ENCODE measurements at regions not wholly inside any gene's neighbourhood (a gene's known extent, or its start where the extent isn't known, plus 50 kb on each side); places are given as distances from the start of the nearest gene placed in this dataset.

GRCh38 chr6:156519940-156520339 lies 257.2 kb upstream of the ARID1B start:
- H3K27ac ChIP-seq (replicated peaks) = no peak overlapping the region
- no peak for TF ChIP-seq SPI1 (IDR thresholded peaks at IDR 0.05; ENCODE audit: borderline replicate concordance, low read depth)
- TF ChIP-seq GABPA (IDR thresholded peaks at IDR 0.05; ENCODE audit: low read depth) = no peak
- no peak for TF ChIP-seq POLR2AphosphoS5 (IDR thresholded peaks at IDR 0.05; ENCODE audit: low read depth)
- no peak for TF ChIP-seq CTCF (IDR thresholded peaks at IDR 0.05; ENCODE audit: insufficient read depth, low read length)
- TF ChIP-seq REST (IDR thresholded peaks at IDR 0.05; ENCODE audit: insufficient replicate concordance, low read depth) = no peak
- no peak overlapping the region for H3K4me3 ChIP-seq (replicated peaks; ENCODE audit: insufficient read depth, low read length)
- H3K27me3 ChIP-seq (ENCODE audit: insufficient read depth, poor library complexity, severe bottlenecking) = no peaks in the 10 kb centered on the region
- no peak for DNase-seq (ENCODE audit: low read depth in 1 of 2, low spot score in 1 of 2)

GRCh38 chr6:156517088-156517487 lies 260.1 kb upstream of the ARID1B start:
- Histone ChIP-seq H3K27ac (replicated peaks) (no peak overlapping the region), H3K4me3 (replicated peaks; ENCODE audit: insufficient read depth, low read length) (no peak overlapping the region), H3K27me3 (ENCODE audit: insufficient read depth, poor library complexity, severe bottlenecking) (no peaks in the 10 kb centered on the region)
- TF ChIP-seq POLR2AphosphoS5 (IDR thresholded peaks at IDR 0.05; ENCODE audit: low read depth) (no peak), CTCF (IDR thresholded peaks at IDR 0.05; ENCODE audit: insufficient read depth, low read length) (no peak), SPI1 (IDR thresholded peaks at IDR 0.05; ENCODE audit: borderline replicate concordance, low read depth) (no peak), GABPA (IDR thresholded peaks at IDR 0.05; ENCODE audit: low read depth) (no peak), REST (IDR thresholded peaks at IDR 0.05; ENCODE audit: insufficient replicate concordance, low read depth) (no peak)
- DNase-seq (ENCODE audit: low read depth in 1 of 2, low spot score in 1 of 2) = no peak

GRCh38 chr6:156515242-156515641 lies 261.9 kb upstream of the ARID1B start:
- Histone ChIP-seq H3K27ac (replicated peaks) (no peak overlapping the region), H3K4me3 (replicated peaks; ENCODE audit: insufficient read depth, low read length) (no peak overlapping the region), H3K27me3 (ENCODE audit: insufficient read depth, poor library complexity, severe bottlenecking) (no peaks in the 10 kb centered on the region)
- no peak for DNase-seq (ENCODE audit: low read depth in 1 of 2, low spot score in 1 of 2)
- no peak for TF ChIP-seq REST (IDR thresholded peaks at IDR 0.05; ENCODE audit: insufficient replicate concordance, low read depth)
- TF ChIP-seq SPI1 (IDR thresholded peaks at IDR 0.05; ENCODE audit: borderline replicate concordance, low read depth) = no peak; the same call in 1 of the 2 replicates
- TF ChIP-seq GABPA (IDR thresholded peaks at IDR 0.05; ENCODE audit: low read depth) = no peak
- TF ChIP-seq CTCF (IDR thresholded peaks at IDR 0.05; ENCODE audit: insufficient read depth, low read length) = no peak
- no peak for TF ChIP-seq POLR2AphosphoS5 (IDR thresholded peaks at IDR 0.05; ENCODE audit: low read depth)
